Tibial nerve (tissue), 4 donors: ENCODE measurements at regions not wholly inside any gene's neighbourhood (a gene's known extent, or its start where the extent isn't known, plus 50 kb on each side); places are given as distances from the start of the nearest gene placed in this dataset.

Experiments
- DNase-seq, 2 donors: peaks; one replicate each; pipeline ENCODE4 v3.0.0-alpha.2; 2019; ENCODE audit warnings: low spot score in 2 of 2
- H3K27ac ChIP-seq, 4 donors: fragments of 200-600 bp; sonication (generic) in 3 of 4; one replicate each; pipeline ENCODE4 v1.5.1; 2017 to 2019; ENCODE audit warnings: mild to moderate bottlenecking in 1 of 4
- H3K27me3 ChIP-seq, 2 donors: fragments of 200-600 bp; sonication (generic) in 1 of 2; one replicate each; pipeline versions ENCODE4 v1.5.1 to v1.6.0; 2017 to 2019
- H3K36me3 ChIP-seq, 3 donors: fragments of 200-600 bp; sonication (generic); one replicate each; pipeline ENCODE4 v1.5.1; 2018 to 2019
- H3K4me1 ChIP-seq, 4 donors: fragments of 200-600 bp; sonication (generic) in 3 of 4; one replicate each; pipeline ENCODE4 v1.5.1; 2017 to 2019
- H3K4me3 ChIP-seq, 4 donors: fragments of 200-600 bp; sonication (generic) in 3 of 4; one replicate each; pipeline ENCODE4 v1.5.1; 2017 to 2019; ENCODE audit warnings: mild to moderate bottlenecking in 1 of 4, moderate library complexity in 1 of 4
- H3K9me3 ChIP-seq, 4 donors: fragments of 200-600 bp; sonication (generic) in 3 of 4; one replicate each; pipeline ENCODE4 v1.5.1; 2017 to 2019
- CTCF ChIP-seq, 5 experiments: fragments of 200-600 bp in 3 of 5; fragments of 450-650 bp in 2 of 5; sonication (generic) in 3 of 5; IDR thresholded peaks; one replicate each; pipeline ENCODE4 v1.5.1; 2016 to 2019; ENCODE audit warnings: antibody characterized with exemption in 5 of 5, mild to moderate bottlenecking in 3 of 5, moderate library complexity in 2 of 5
- EP300 ChIP-seq, 2 donors: sonication (generic); formaldehyde crosslinking; IDR thresholded peaks; one replicate each; pipeline ENCODE4 v1.6.1; 2017; ENCODE audit warnings: antibody characterized with exemption in 2 of 2, mild to moderate bottlenecking in 1 of 2
- POLR2A ChIP-seq, 2 donors: fragments of 450-650 bp; IDR thresholded peaks; one replicate each; pipeline ENCODE4 v1.6.1; 2017; ENCODE audit warnings: antibody characterized with exemption in 2 of 2, mild to moderate bottlenecking in 2 of 2, moderate library complexity in 2 of 2
- whole genome bisulfite sequencing, 2 donors: methylation state at CpG; one replicate each; pipeline ENCODE4 v1.1.5; 2018; 5-methylcytosine and 5-hydroxymethylcytosine counted together

- Histone ChIP-seq H3K4me3 (no peak overlapping the region), H3K36me3 (no peaks in the 10 kb centered on the region), H3K9me3 (peaks cover 0 to 42% (median 4%) of the 10 kb centered on the region in 4 donors), H3K4me1 (no peaks in the 10 kb centered on the region), H3K27ac (no peak overlapping the region), H3K27me3 (no peaks in the 10 kb centered on the region)
- WGBS, 2 donors, result 89 to 90% methylated on average over 1 of the region's 1 CpG
- DNase-seq, result no peak
- TF ChIP-seq POLR2A (IDR thresholded peaks at IDR 0.05) (no peak), EP300 (IDR thresholded peaks at IDR 0.05) (no peak), CTCF (IDR thresholded peaks at IDR 0.05) (no peak)
Observed at GRCh38 chr14:104502060-104502459, 77.5 kb upstream of the C14orf180 start.

- TF ChIP-seq POLR2A (IDR thresholded peaks at IDR 0.05) (no peak), EP300 (IDR thresholded peaks at IDR 0.05) (no peak), CTCF (IDR thresholded peaks at IDR 0.05) (no peak)
- Histone ChIP-seq H3K4me3 (no peak overlapping the region), H3K27ac (no peak overlapping the region), H3K36me3 (no peaks in the 10 kb centered on the region), H3K27me3 (no peaks in the 10 kb centered on the region), H3K4me1 (no peaks in the 10 kb centered on the region), H3K9me3 (peaks cover 0 to 56% (median 4%) of the 10 kb centered on the region in 4 donors)
- WGBS, 2 donors, result 66 to 82% methylated on average over 6 of the region's 6 CpGs
- DNase-seq, result no peak
Observed at GRCh38 chr14:104503691-104504090, 75.9 kb upstream of the C14orf180 start.

- no peaks in the 10 kb centered on the region for H3K4me1 ChIP-seq
- no peak for DNase-seq
- TF ChIP-seq POLR2A (IDR thresholded peaks at IDR 0.05) (no peak), EP300 (IDR thresholded peaks at IDR 0.05) (no peak), CTCF (IDR thresholded peaks at IDR 0.05) (no peak)
- 87 to 89% methylated on average over 4 to 5 of the region's 7 CpGs for WGBS, 2 donors
- no peak overlapping the region for H3K27ac ChIP-seq
- H3K9me3 ChIP-seq, result peaks cover 0 to 56% (median 4%) of the 10 kb centered on the region in 4 donors
- H3K27me3 ChIP-seq, result no peaks in the 10 kb centered on the region
- H3K4me3 ChIP-seq, result no peak overlapping the region
- H3K36me3 ChIP-seq, result no peaks in the 10 kb centered on the region
Observed at GRCh38 chr14:104504172-104504735, 75.3 kb upstream of the C14orf180 start.

GRCh38 chr14:104505085-104506074 lies 74.2 kb upstream of the C14orf180 start:
- no peaks in the 10 kb centered on the region for H3K27me3 ChIP-seq
- H3K36me3 ChIP-seq, result no peaks in the 10 kb centered on the region
- no peaks in the 10 kb centered on the region for H3K4me1 ChIP-seq
- TF ChIP-seq POLR2A (IDR thresholded peaks at IDR 0.05) (no peak), CTCF (IDR thresholded peaks at IDR 0.05) (no peak), EP300 (IDR thresholded peaks at IDR 0.05) (no peak)
- DNase-seq, result no peak
- WGBS, 2 donors, result 68 to 72% methylated on average over 22 to 27 of the region's 28 CpGs
- peaks cover 0 to 52% (median 4%) of the 10 kb centered on the region in 4 donors for H3K9me3 ChIP-seq
- no peak overlapping the region for H3K4me3 ChIP-seq
- no peak overlapping the region for H3K27ac ChIP-seq
